Muscle of back (tissue), 3 donors: ENCODE measurements at regions not wholly inside any gene's neighbourhood (a gene's known extent, or its start where the extent isn't known, plus 50 kb on each side); places are given as distances from the start of the nearest gene placed in this dataset.
A peak's percentile ranks its signal among the peaks of the same experiment; 100 is the strongest.
"Not testable (repeated sequence)": the region's sequence is repeated elsewhere in the genome, so short reads cannot be mapped to it uniquely, and the experiment has no call there.

ENCODE experiments used
- DNase-seq, 3 donors: peaks; one replicate each; pipeline versions ENCODE4 v3.0.0 to v3.0.0-alpha.2; 2013

DNA sequence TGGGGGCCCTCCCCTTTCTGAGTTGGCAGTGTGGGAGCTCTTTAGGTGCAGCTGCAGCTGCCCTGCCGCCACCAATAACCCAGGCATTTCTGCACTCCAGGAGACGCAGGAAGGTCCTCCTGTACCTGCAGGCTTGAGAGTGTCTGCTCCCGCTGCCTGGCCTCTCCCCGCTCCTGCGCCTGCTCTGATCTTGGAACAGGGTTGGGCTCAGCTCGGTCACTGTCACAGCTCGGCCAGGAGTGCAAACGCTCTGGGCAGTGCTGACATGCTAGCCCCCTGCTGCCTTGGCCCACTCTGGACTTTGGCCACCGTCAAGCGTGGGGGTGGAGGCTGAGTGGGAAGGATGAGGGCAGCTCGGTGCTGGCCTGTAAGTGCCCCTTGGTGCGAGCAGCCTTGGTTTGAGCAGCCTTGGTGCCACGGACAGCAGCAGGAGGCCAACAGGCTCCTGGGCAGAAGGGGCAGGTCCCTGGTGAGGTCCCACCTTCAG, 738.1 kb upstream of the GJE1 start:
- no peak for DNase-seq

DNA sequence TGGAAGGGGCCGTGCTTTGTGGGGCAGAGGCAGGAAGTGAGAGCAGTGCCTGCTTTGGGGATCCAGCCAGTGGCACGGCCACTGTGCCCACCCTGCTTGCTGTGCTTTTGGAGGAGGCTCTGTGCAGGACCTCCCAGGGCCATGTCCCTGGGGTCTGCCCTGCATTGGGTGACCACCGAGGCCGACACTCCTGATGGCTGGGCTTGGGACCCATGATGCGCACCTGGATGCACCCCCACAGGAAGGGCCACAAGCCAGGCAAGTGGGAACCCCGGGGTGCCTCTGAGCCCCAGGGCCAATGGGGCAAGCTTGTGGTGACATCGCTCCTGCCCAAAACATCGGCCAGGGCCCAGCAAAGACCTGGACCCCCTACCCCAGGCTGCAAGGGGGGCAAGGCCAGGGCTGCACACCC, 738.6 kb upstream of the GJE1 start:
- no peak for DNase-seq

DNA sequence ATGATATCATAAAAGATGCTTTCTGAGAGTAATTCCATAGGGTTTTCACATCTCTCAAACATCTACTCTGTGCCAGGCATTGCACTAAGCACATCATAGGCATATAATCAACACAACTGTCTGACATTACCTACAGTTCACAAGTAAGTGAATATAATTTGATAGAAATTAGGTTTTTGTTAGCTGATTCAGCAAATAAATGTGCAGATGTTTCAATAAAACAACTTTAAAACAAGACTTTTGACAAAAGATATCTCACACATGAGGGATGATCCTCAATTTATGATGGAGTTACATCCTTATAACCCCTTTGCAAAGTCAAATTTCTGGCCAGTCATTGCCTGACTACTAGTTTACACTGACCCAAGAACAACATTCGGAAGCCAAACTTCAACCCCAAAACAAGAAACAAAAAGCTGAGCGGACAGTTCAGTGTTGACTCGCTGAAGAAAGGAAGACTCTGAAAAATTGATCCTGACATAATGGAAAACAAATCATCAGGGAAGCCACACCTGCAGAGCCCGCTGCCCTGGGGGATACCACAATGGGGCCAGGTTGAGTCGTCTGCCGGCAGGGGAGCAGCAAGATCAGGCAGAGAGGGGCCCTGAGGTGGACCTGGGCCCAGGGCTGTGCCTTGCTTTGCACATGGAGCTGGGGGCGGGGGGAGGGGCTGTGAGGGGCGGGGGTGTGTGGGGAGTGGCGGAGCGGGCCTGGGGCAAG, 739.2 kb upstream of the GJE1 start:
- DNase-seq = no peak

DNA sequence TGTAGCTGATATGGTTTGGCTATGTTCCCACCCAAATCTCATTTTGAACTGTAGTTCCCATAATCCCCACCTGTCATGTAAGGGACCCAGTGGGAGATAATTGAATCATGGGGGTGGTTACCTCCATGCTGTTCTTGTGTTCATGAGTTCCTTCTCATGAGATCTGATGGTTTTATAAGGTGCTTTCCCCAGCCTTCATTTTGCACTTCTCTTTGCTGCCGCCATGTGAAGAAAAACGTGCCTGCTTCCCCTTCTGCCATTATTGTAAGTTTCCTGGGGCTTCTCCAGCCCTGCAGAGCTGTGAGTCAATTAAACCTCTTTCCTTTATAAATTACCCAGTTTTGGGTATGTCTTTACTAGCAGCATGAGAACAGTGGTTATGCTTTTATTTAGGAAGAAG, 741.6 kb upstream of the GJE1 start:
- DNase-seq = not testable (repeated sequence)

DNA sequence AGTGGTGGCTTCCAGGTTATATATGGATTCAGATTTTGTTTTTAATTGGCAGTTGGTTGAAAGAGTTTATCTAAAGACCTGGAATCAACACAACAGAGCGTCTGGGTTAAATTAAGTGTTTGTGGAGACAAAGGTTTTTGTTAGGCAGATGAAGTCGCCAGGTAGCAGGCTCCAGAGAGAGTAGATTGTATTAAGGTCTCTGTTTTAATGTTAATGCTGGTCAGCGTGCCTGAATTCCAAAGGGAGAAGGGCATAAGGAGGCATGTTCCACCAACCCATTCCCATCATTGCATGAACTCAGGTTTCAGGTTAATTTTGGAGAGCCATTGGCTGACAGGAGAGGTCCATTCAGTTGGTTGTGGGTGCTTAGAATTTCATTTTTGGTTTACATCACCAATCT, 744.1 kb upstream of the GJE1 start:
- no peak for DNase-seq

GRCh38 chr6:141370438-141370837, 762.3 kb upstream of the GJE1 start:
- DNase-seq = no peak

GRCh38 chr6:141366796-141367195, 765.9 kb upstream of the GJE1 start:
- DNase-seq = not testable (repeated sequence)

DNA sequence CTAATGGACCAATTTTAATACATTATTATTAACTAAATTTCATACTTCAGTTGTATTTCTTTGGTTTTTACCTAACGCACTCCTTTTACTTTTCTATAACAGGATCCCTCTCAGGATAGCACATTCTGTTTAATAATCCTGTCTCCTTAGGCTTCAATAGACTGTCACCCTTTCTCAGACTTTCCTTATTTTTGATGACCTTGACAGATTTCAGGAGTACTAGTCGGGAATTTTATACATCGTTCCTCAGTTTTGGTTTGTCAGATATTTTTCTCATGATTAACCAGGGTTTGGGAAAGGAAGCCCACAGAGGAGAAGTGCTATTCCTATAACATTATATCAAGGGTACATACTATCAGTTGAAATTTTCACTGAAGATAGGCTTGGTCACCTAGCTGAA, 768.0 kb upstream of the GJE1 start:
- DNase-seq = no peak

DNA sequence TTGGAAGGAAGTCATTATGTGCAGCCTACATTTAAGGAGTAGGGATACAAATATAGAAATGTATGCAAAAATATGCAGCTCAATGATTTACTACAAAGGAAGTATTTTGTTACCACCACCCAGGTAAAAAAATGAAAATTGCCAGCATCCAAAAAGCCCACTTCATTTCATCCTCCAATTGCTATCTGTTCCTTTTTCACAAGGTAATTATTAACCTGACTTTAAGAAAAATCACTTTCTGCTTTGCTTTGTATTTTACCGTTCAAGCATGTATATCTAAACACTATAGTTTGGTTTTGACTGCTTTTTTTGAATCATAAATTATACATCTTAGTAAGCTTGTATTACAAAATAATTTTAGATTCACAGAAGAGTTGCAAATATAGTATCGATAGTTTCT, 768.5 kb upstream of the GJE1 start:
- no peak for DNase-seq

GRCh38 chr6:141361559-141361958, 771.2 kb upstream of the GJE1 start:
- DNase-seq = no peak

- DNase-seq = peak in 2 of 3 donors; percentile 22 to 40
Observed at GRCh38 chr6:141359953-141360352, 772.8 kb upstream of the GJE1 start.

DNA sequence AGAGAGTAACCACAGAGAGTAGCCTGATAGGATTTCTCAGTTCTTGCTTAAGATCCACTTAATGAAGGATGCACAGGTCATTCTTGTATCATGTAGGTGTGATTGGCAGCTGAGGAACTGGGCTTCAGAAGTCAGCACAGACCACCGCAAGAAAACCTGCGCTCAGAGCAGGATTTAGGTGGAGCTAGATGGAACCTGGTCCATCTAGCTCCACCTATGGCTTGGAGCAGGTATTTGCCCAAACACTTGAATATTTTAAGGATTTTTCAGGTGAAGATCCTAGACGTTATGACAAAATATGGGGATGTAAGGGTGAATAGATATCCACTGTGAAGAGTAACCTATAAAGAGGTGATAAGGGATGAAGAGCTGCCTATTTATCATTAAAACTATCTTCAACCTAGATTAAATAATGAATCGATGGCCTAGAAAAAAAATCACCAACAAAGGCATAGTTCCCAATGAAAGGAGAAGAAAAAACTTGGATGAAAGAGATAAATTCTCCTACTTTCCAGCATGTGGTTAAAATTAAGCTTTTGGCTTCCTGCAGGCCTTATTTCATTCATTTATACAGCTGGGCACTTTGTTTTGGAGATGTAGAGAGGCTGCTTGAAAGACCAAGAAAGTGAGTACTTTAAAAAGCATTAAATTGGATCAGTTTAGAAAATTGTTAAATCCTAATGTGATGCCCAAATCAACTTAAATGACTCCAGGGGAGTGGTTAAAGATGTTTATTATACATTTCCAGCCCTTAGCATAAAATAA, 778.4 kb upstream of the GJE1 start:
- peak in 2 of 3 donors; percentile 18 to 19 for DNase-seq

DNA sequence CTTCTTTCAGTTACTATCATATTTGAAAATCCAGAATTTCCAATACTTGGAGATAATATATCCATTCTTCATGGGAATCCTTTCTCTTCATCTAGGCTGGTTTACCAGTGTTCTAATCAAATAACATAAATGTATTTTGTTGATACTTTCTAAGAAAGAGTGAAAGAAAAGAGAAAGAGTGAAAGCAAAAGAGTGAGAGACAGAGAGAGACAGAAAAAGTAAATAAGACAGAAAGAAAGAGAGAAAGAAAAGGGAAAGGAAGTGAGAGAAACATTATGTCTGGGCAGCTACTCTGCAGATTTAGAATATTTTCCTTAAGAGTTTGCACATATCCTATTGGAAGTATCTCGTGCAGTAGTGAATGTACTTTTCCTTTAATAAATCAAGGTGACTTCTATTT, 781.0 kb upstream of the GJE1 start:
- no peak for DNase-seq

- no peak for DNase-seq
Observed at GRCh38 chr6:141349710-141350109, 783.0 kb upstream of the GJE1 start.

- no peak for DNase-seq
Observed at GRCh38 chr6:141347906-141348492, 784.7 kb upstream of the GJE1 start.

DNA sequence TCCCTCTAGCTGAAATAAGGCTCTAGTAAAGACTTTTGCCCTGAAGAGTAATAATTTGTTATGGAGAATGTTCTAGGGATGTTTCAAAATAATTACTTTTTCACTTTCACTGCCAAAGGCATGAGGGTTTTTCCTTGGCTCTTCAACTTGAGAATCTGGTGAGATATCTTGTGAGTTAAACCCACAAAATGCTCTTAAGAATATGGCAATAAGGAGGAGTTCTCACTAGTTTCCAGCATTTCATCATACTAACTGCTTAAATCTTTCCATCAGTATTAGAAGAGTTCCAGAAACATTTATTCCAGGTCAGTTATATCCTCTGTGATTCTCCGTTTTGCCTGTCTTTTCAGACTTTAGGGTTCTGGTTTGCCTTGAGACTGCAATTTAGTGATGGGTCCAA, 785.6 kb upstream of the GJE1 start:
- no peak for DNase-seq

GRCh38 chr6:141346535-141346934, 786.2 kb upstream of the GJE1 start:
- DNase-seq = no peak

- no peak for DNase-seq
Observed at GRCh38 chr6:141337191-141337590, 795.5 kb upstream of the GJE1 start.

DNA sequence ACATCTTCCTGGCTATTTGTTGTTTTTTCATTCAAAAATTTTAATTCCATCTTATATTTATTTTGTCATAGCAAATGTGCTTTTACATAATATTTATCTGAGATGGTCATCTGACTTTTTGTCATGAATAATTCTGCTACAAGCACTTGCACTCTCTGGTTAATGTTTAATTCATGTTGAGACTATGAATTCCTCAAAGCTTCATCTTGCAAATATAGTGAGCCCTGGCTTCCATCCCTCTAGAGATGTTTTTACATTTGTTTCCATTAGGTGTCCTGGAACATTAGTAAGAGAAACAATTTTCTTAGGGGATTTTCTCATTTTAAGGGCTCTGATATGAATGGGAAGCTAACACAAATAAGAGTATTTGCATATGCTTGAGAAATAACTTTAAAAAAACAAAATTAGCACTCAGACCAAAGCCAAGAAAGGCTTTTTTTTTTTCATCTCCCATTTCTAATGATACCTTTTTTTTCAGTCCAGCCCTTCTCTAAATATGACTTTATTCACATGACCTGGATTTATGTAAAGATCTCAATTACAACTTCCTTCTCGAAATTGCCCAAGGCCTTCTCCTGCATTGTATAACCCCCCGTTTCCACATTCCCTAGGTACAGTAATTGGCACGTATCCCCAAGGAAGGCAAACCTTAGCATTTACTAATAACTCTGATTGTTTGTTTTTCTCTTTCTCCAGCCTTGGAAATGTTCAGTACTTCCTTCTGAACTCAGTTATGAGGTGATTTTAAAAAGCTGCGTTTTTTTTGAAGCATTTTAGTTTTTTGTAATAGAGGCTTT, 797.0 kb upstream of the GJE1 start:
- DNase-seq = no peak

- DNase-seq = no peak
Observed at GRCh38 chr6:141326925-141327324, 805.8 kb upstream of the GJE1 start.

DNA sequence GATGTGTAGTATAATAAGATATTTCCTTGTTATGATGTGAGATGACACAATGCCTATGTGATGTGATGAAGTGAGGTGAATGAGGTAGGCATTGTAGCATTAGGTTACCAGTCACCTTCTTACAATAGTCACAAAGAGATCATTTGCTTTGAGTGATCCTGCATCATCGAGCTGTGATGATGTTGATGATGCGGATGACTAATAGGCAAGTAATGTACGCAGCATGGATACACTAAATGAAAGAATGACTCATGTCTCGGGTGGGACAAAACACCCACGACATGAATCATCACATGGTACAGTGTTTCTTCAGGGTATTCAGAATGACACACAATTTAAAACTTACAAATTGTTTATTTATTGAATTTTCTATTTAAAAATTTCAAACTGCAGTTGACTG, 806.3 kb upstream of the GJE1 start:
- peak in 2 of 3 donors; percentile 14 to 95 for DNase-seq
